ENCODE measurements at regions not wholly inside any gene's neighbourhood (a gene's known extent, or its start where the extent isn't known, plus 50 kb on each side); places are given as distances from the start of the nearest gene placed in this dataset.

- Histone ChIP-seq H3K27me3 (ENCODE audit: control insufficient read depth in 3 of 3, insufficient read depth in 3 of 3, low read length in 2 of 3) (no peaks in the 10 kb centered on the region), H3K4me3 (no peak overlapping the region), H3K36me3 (ENCODE audit: control insufficient read depth in 4 of 4, insufficient read depth in 4 of 4, low read length in 4 of 4) (no peaks in the 10 kb centered on the region), H3K27ac (ENCODE audit: low read depth in 1 of 2, low read length in 1 of 2) (no peak overlapping the region), H3K4me1 (ENCODE audit: control insufficient read depth in 5 of 5, insufficient read depth in 5 of 5, low read length in 5 of 5) (no peaks in the 10 kb centered on the region), H3K9ac (ENCODE audit: insufficient read depth in 1 of 2, low read length in 2 of 2) (no peak overlapping the region), H3K9me3 (ENCODE audit: control insufficient read depth in 4 of 4, insufficient read depth in 3 of 4, low read length in 3 of 4) (no peaks in the 10 kb centered on the region)
- no peak for TF ChIP-seq CTCF (IDR thresholded peaks at IDR 0.05; ENCODE audit: control extremely low read depth, extremely low read depth)
- DNase-seq, result no peak
- ATAC-seq (ENCODE audit: insufficient read depth, low FRiP score), result no peak
These were observed 89.1 kb upstream of the ADO start for GRCh38 chr10:62715383-62715782.

DNA sequence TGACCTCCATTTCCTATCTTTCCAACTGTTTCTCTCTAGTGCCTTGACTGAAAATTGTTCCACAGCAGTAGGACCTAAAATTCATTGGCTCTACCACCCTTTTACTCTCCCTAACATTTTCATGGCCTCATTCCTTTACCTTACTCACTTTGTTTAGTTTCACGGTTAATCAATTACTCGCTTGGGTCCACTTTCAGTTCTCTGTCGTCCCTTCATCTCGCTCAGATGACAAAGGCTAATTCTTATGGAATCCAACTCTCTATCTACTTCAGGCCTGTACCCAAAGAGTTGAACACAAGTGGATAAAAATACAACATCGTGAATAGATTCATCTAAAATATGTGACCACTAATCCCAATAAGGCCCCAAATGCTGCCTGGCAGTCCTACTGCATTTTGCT lies 85.9 kb upstream of the ADO start:
- 80 to 88% methylated on average over 5 of the region's 5 CpGs for WGBS, 2 donors
- Histone ChIP-seq H3K9ac (ENCODE audit: insufficient read depth in 1 of 2, low read length in 2 of 2) (no peak overlapping the region), H3K9me3 (ENCODE audit: control insufficient read depth in 4 of 4, insufficient read depth in 3 of 4, low read length in 3 of 4) (no peaks in the 10 kb centered on the region), H3K4me3 (no peak overlapping the region), H3K4me1 (ENCODE audit: control insufficient read depth in 5 of 5, insufficient read depth in 5 of 5, low read length in 5 of 5) (no peaks in the 10 kb centered on the region), H3K27me3 (ENCODE audit: control insufficient read depth in 3 of 3, insufficient read depth in 3 of 3, low read length in 2 of 3) (no peaks in the 10 kb centered on the region), H3K27ac (ENCODE audit: low read depth in 1 of 2, low read length in 1 of 2) (no peak overlapping the region), H3K36me3 (ENCODE audit: control insufficient read depth in 4 of 4, insufficient read depth in 4 of 4, low read length in 4 of 4) (no peaks in the 10 kb centered on the region)
- no peak for TF ChIP-seq CTCF (IDR thresholded peaks at IDR 0.05; ENCODE audit: control extremely low read depth, extremely low read depth)
- no peak for ATAC-seq (ENCODE audit: insufficient read depth, low FRiP score)
- no peak for DNase-seq

GRCh38 chr10:62719061-62719460 lies 85.5 kb upstream of the ADO start:
- Histone ChIP-seq H3K4me1 (ENCODE audit: control insufficient read depth in 5 of 5, insufficient read depth in 5 of 5, low read length in 5 of 5) (no peaks in the 10 kb centered on the region), H3K9ac (ENCODE audit: insufficient read depth in 1 of 2, low read length in 2 of 2) (no peak overlapping the region), H3K27ac (ENCODE audit: low read depth in 1 of 2, low read length in 1 of 2) (no peak overlapping the region), H3K4me3 (no peak overlapping the region), H3K36me3 (ENCODE audit: control insufficient read depth in 4 of 4, insufficient read depth in 4 of 4, low read length in 4 of 4) (no peaks in the 10 kb centered on the region), H3K27me3 (ENCODE audit: control insufficient read depth in 3 of 3, insufficient read depth in 3 of 3, low read length in 2 of 3) (no peaks in the 10 kb centered on the region), H3K9me3 (ENCODE audit: control insufficient read depth in 4 of 4, insufficient read depth in 3 of 4, low read length in 3 of 4) (no peaks in the 10 kb centered on the region)
- DNase-seq, result no peak
- TF ChIP-seq CTCF (IDR thresholded peaks at IDR 0.05; ENCODE audit: control extremely low read depth, extremely low read depth), result no peak
- WGBS, 2 donors, result 70 to 83% methylated on average over 2 of the region's 2 CpGs
- no peak for ATAC-seq (ENCODE audit: insufficient read depth, low FRiP score)

- no peak for ATAC-seq (ENCODE audit: insufficient read depth, low FRiP score)
- no peaks in the 10 kb centered on the region for H3K36me3 ChIP-seq (ENCODE audit: control insufficient read depth in 4 of 4, insufficient read depth in 4 of 4, low read length in 4 of 4)
- 86 to 94% methylated on average over 4 of the region's 4 CpGs for WGBS, 2 donors
- no peak overlapping the region for H3K4me3 ChIP-seq
- H3K27ac ChIP-seq (ENCODE audit: low read depth in 1 of 2, low read length in 1 of 2), result no peak overlapping the region
- DNase-seq, result no peak
- H3K4me1 ChIP-seq (ENCODE audit: control insufficient read depth in 5 of 5, insufficient read depth in 5 of 5, low read length in 5 of 5), result no peaks in the 10 kb centered on the region
- H3K9me3 ChIP-seq (ENCODE audit: control insufficient read depth in 4 of 4, insufficient read depth in 3 of 4, low read length in 3 of 4), result no peaks in the 10 kb centered on the region
- TF ChIP-seq CTCF (IDR thresholded peaks at IDR 0.05; ENCODE audit: control extremely low read depth, extremely low read depth), result no peak
- no peak overlapping the region for H3K9ac ChIP-seq (ENCODE audit: insufficient read depth in 1 of 2, low read length in 2 of 2)
- peaks cover 0 to 3% (median 0%) of the 10 kb centered on the region in 3 donors for H3K27me3 ChIP-seq (ENCODE audit: control insufficient read depth in 3 of 3, insufficient read depth in 3 of 3, low read length in 2 of 3)
These were observed 82.8 kb upstream of the ADO start for GRCh38 chr10:62721687-62722086.
